ENCODE measurements at regions not wholly inside any gene's neighbourhood (a gene's known extent, or its start where the extent isn't known, plus 50 kb on each side); places are given as distances from the start of the nearest gene placed in this dataset.
"Not testable (repeated sequence)": the region's sequence is repeated elsewhere in the genome, so short reads cannot be mapped to it uniquely, and the experiment has no call there.

DNA sequence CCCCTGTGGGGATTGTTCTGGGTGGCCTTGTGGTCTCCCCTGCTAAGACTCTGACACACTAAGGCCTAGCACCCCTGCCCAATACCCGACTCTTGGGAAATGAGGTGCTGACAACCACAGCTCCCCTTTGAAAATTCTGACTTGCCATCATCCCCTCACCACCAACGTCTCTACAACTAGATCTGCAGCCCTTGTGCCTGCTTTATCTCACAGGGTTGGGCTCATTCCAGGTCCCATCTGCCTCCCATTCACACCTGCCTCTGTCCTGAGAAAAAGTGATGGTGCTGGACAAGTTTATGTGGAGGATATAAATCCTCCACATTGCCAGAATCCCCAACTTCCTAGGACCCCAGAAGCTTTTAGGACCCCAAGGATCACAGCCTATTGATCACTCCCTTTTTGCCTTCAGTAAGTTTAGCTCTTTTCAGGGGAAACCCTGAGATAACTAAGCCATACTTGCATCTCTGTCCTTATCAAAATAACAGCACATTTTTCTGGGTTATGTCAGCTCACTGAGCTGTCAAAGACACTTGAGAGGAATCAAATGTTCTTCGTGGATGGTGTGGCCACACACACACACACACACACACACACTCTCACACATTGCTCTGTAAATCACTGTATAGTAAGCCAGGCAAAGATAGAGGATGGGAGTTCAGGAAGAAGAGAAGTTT is 136.8 kb upstream of the CES5A start:
- TF ChIP-seq, protein P1, sequence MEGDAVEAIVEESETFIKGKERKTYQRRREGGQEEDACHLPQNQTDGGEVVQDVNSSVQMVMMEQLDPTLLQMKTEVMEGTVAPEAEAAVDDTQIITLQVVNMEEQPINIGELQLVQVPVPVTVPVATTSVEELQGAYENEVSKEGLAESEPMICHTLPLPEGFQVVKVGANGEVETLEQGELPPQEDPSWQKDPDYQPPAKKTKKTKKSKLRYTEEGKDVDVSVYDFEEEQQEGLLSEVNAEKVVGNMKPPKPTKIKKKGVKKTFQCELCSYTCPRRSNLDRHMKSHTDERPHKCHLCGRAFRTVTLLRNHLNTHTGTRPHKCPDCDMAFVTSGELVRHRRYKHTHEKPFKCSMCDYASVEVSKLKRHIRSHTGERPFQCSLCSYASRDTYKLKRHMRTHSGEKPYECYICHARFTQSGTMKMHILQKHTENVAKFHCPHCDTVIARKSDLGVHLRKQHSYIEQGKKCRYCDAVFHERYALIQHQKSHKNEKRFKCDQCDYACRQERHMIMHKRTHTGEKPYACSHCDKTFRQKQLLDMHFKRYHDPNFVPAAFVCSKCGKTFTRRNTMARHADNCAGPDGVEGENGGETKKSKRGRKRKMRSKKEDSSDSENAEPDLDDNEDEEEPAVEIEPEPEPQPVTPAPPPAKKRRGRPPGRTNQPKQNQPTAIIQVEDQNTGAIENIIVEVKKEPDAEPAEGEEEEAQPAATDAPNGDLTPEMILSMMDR (conservative IDR thresholded peaks at IDR 0.05; ENCODE audit: low read depth, low read length): no peak
- no peak overlapping the region for H3K4me3 ChIP-seq (ENCODE audit: low read depth, low read length)
- no peak for DNase-seq (ENCODE audit: low read depth)

DNA sequence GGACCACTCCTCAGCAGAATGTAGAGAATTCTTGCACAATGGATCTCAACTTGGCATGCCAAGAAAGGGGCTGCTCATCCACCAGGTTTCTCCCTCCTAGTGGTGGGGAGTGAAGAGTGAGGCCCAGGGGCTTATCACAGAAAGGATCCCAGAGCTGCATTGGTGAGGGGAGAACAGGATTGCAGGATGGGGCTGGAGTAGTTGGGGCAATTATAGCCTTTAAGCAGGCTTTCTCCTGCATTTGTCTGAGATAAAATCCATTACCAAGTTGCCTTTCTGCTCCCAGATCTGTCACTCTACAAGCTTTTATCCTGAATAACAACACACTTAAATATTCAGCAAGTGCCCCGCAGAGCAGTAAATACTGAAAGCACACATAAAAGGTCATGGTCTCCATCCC is 130.8 kb upstream of the CES5A start:
- DNase-seq (ENCODE audit: low read depth): no peak
- H3K4me3 ChIP-seq (ENCODE audit: low read depth, low read length): no peak overlapping the region
- TF ChIP-seq, protein P1 (conservative IDR thresholded peaks at IDR 0.05; ENCODE audit: low read depth, low read length): no peak

DNA sequence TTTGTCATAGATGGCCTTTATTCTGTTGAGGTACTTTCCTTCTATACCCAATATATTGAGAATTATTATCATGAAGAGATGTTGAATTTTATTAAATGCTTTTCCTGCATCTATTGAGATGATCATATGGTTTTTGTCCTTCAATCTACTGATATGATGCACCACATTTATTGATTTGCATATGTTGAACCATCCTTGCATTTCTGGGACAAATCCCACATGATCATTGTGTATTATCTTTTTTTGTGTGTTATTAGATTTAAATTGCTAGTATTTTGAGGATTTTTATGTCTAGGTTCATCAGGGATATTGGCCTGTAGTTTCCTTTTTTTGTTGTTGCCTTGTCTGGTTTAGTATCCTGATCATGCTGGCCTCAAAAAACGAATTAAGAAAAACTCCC is 124.5 kb upstream of the CES5A start:
- H3K4me3 ChIP-seq (ENCODE audit: low read depth, low read length): no peak overlapping the region
- no peak for DNase-seq (ENCODE audit: low read depth)
- TF ChIP-seq, protein P1 (conservative IDR thresholded peaks at IDR 0.05; ENCODE audit: low read depth, low read length): no peak

GRCh38 chr16:55993088-55993487 is 117.9 kb upstream of the CES5A start:
- no peak overlapping the region for H3K4me3 ChIP-seq (ENCODE audit: low read depth, low read length)
- TF ChIP-seq, protein P1 (conservative IDR thresholded peaks at IDR 0.05; ENCODE audit: low read depth, low read length): no peak
- DNase-seq (ENCODE audit: low read depth): no peak

DNA sequence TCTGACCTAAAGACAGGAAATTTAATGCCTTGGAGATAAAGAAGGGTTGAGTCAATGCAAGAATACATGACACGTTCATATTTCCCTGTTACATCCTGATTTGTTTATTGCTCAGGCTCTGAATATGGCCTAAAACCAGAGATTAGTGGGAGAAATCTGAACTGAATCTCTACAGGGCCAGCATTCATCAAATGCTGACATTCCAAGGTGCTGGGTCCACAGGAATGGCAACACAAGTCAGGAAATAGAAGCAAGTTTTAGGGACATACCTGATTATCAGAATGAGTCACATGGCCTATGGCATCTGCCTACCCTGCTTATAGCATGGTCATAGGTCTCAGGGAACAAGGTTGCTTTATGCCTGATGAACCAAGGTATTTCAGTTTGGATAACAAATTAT is 117.4 kb upstream of the CES5A start:
- DNase-seq (ENCODE audit: low read depth): no peak
- TF ChIP-seq, protein P1 (conservative IDR thresholded peaks at IDR 0.05; ENCODE audit: low read depth, low read length): no peak
- no peak overlapping the region for H3K4me3 ChIP-seq (ENCODE audit: low read depth, low read length)

- TF ChIP-seq, protein P1 (conservative IDR thresholded peaks at IDR 0.05; ENCODE audit: low read depth, low read length): no peak
- H3K4me3 ChIP-seq (ENCODE audit: low read depth, low read length): no peak overlapping the region
- no peak for DNase-seq (ENCODE audit: low read depth)
Observed at GRCh38 chr16:55991843-55992242, 116.7 kb upstream of the CES5A start.

- H3K4me3 ChIP-seq (ENCODE audit: low read depth, low read length): no peak overlapping the region
- TF ChIP-seq, protein P1 (conservative IDR thresholded peaks at IDR 0.05; ENCODE audit: low read depth, low read length): no peak
- DNase-seq (ENCODE audit: low read depth): no peak
Observed at GRCh38 chr16:55989569-55989907, 114.4 kb upstream of the CES5A start.

DNA sequence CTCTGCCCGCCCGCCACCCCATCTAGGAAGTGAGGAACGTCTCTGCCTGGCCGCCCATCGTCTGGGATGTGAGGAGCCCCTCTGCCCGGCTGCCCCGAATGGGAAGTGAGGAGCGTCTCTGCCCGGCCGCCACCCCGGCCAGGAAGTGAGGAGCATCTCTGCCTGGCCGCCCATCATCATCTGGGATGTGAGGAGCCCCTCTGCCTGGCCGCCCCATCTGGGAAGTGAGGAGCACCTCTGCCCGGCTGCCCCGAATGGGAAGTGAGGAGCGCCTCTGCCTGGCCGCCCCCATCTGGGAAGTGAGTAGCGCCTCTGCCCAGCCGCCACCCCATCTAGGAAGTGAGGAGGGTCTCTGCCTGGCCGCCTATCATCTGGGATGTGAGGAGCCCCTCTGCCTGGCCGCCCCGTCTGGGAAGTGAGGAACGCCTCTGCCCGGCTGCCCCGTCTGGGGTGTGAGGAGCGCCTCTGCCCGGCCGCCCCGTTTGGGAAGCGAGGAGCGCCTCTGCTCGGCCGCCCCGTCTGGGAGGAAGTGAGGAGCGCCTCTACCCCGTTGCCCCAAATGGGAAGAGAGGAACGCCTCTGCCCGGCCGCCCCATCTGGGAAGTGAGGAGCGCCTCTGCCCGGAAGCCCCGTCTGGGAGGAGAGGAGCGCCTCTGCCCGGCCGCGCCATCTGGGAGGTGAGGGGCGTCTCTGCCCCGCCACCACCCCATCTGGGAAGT is 113.8 kb upstream of the CES5A start:
- DNase-seq (ENCODE audit: low read depth); H3K4me3 ChIP-seq (ENCODE audit: low read depth, low read length): not testable (repeated sequence)

All from choroid plexus epithelial cell (primary cell).